Vagina (tissue), 2 donors: ENCODE measurements at regions not wholly inside any gene's neighbourhood (a gene's known extent, or its start where the extent isn't known, plus 50 kb on each side); places are given as distances from the start of the nearest gene placed in this dataset.

Experiments
- DNase-seq, 2 donors: peaks; one replicate each; pipeline ENCODE4 v3.0.0-alpha.2; 2017; ENCODE audit errors: extremely low spot score in 2 of 2
- H3K27ac ChIP-seq: fragments of 200-600 bp; sonication (generic); one replicate; pipeline ENCODE4 v1.5.1; 2019
- H3K27me3 ChIP-seq: fragments of 200-600 bp; sonication (generic); one replicate; pipeline ENCODE4 v1.5.1; 2019
- H3K36me3 ChIP-seq, 2 donors: fragments of 200-600 bp; sonication (generic); one replicate each; pipeline ENCODE4 v1.5.1; 2017 to 2019
- H3K4me1 ChIP-seq: fragments of 200-600 bp; sonication (generic); one replicate; pipeline ENCODE4 v1.5.1; 2019
- H3K4me3 ChIP-seq, 2 donors: fragments of 200-600 bp; sonication (generic); 1 replicate in 1 of 2; 2 replicates in 1 of 2; pipeline ENCODE4 v1.5.1; 2016 to 2019
- H3K9me3 ChIP-seq: fragments of 200-600 bp; sonication (generic); one replicate; pipeline ENCODE4 v1.5.1; 2019
- CTCF ChIP-seq, 3 experiments: fragments of 450-650 bp in 2 of 3; fragments of 200-600 bp in 1 of 3; sonication (generic) in 1 of 3; IDR thresholded peaks; one replicate each; pipeline ENCODE4 v1.5.1; 2017 to 2019; ENCODE audit warnings: antibody characterized with exemption in 3 of 3, mild to moderate bottlenecking in 2 of 3, moderate library complexity in 2 of 3
- POLR2A ChIP-seq, 2 donors: fragments of 450-650 bp; IDR thresholded peaks; one replicate each; pipeline ENCODE4 v1.6.1; 2017; ENCODE audit warnings: antibody characterized with exemption in 2 of 2, mild to moderate bottlenecking in 2 of 2, moderate library complexity in 2 of 2
- POLR2AphosphoS5 ChIP-seq, 2 donors: sonication (generic); formaldehyde crosslinking; IDR thresholded peaks; one replicate each; pipeline ENCODE4 v1.9.0; 2017; ENCODE audit warnings: antibody characterized with exemption in 2 of 2, mild to moderate bottlenecking in 2 of 2, low read depth in 1 of 2; ENCODE audit not compliant: insufficient read depth in 1 of 2
- intact Hi-C: fragments of 100-400 bp; cut with DNase I; formaldehyde crosslinking; loops from one replicate; pipeline ENCODE4 v1.15.1; 2023

DNA sequence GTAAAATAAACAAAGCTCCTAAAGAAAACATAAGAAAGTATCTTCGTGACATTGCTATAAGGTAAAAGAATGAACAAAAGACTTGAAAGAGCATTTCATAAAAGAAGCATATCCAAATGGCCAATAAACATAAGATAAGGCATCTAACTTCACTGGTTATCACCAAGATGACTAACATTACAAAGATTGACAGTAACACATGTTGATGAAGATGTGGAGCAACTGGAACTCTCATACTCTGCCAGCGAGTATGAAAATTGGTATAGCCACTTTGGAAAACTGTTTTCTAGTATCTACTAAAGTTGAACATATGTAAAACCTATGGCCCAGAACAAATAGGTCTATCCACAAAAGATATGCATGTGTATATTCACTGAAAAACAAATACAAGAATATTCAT is 150.5 kb downstream of the SNX18 start:
- Histone ChIP-seq H3K9me3 (no peaks in the 10 kb centered on the region), H3K27ac (no peak overlapping the region), H3K4me3 (no peak overlapping the region), H3K36me3 (no peaks in the 10 kb centered on the region), H3K27me3 (no peaks in the 10 kb centered on the region), H3K4me1 (peaks cover 26% of the 10 kb centered on the region)
- DNase-seq: no peak
- intact Hi-C loops: no loop called here
- TF ChIP-seq POLR2AphosphoS5 (IDR thresholded peaks at IDR 0.05; ENCODE audit: insufficient read depth in 1 of 2, low read depth in 1 of 2): no peak
- TF ChIP-seq CTCF (IDR thresholded peaks at IDR 0.05): no peak
- no peak for TF ChIP-seq POLR2A (IDR thresholded peaks at IDR 0.05)

DNA sequence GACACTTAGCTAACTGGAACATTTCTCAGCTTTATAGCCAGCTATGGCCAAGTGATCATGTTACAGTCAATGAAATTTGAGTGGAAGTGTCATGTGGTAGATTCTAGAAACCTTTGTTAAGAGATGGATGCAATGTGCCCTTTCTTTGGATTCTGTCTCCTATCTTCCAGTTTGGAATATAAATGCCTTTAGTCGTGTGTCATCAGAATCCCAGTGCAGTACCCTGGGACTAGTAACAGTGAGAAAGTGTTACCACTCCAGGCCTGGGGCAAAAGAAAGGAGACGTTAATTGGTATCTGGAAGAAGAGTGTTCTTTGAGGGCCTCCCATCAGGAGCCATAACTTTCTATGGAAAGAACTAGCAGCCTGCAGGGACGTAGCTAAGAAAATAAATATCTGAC is 149.6 kb downstream of the SNX18 start:
- Histone ChIP-seq H3K4me3 (no peak overlapping the region), H3K36me3 (no peaks in the 10 kb centered on the region), H3K9me3 (no peaks in the 10 kb centered on the region), H3K4me1 (peaks cover 26% of the 10 kb centered on the region), H3K27ac (no peak overlapping the region), H3K27me3 (no peaks in the 10 kb centered on the region)
- intact Hi-C loops: no loop called here
- peak in 1 of 2 donors; percentile 18 for DNase-seq
- TF ChIP-seq POLR2A (IDR thresholded peaks at IDR 0.05): no peak
- TF ChIP-seq CTCF (IDR thresholded peaks at IDR 0.05): no peak
- TF ChIP-seq POLR2AphosphoS5 (IDR thresholded peaks at IDR 0.05; ENCODE audit: insufficient read depth in 1 of 2, low read depth in 1 of 2): no peak

DNA sequence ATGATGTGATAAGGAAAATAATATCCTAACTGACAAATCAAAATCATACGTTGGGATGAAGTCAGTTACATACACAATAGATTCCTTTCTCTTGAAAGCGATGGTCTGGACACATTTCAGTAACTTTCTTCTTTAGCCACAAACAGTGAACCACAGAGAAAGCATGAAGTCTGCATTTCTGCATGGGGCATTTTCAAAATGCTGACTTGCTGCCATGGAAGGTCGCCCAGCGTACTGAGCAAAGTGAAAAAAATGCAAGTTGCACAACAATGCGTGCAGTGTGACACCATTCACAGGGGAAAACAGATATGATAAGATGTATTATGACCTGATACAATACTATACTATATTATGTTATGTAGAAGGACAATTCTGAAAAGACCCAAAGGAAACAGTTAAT is 146.3 kb downstream of the SNX18 start:
- H3K4me1 ChIP-seq: peaks cover 15% of the 10 kb centered on the region
- H3K27me3 ChIP-seq: no peaks in the 10 kb centered on the region
- no peaks in the 10 kb centered on the region for H3K36me3 ChIP-seq
- DNase-seq: no peak
- H3K27ac ChIP-seq: no peak overlapping the region
- intact Hi-C loops: no loop called here
- no peak overlapping the region for H3K4me3 ChIP-seq
- TF ChIP-seq POLR2AphosphoS5 (IDR thresholded peaks at IDR 0.05; ENCODE audit: insufficient read depth in 1 of 2, low read depth in 1 of 2) (peak in 1 of 2 donors; percentile 55), CTCF (IDR thresholded peaks at IDR 0.05) (no peak)
- no peaks in the 10 kb centered on the region for H3K9me3 ChIP-seq

DNA sequence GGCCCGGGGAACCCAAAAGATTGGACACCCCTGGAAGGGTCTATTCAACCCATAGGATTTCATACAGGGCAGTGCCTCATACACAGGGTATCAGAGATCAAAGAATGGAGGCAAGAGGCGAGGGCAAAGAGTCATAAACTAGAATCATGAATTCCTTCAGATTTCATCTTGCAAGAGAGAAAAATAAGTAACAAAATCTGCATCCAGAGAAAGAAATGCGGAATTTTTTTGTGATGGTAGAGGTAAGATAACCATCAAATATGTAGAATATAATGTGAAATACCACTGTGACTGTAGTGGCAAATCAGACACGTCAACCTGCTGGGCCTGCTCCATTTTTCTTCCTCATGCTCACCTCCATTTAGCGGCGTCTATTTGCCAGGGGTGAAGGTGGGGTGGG is 143.6 kb downstream of the SNX18 start:
- no peak overlapping the region for H3K27ac ChIP-seq
- no peaks in the 10 kb centered on the region for H3K27me3 ChIP-seq
- H3K9me3 ChIP-seq: no peaks in the 10 kb centered on the region
- H3K4me3 ChIP-seq: no peak overlapping the region
- intact Hi-C loops: no loop called here
- H3K4me1 ChIP-seq: peaks cover 38% of the 10 kb centered on the region
- no peak for DNase-seq
- no peak for TF ChIP-seq CTCF (IDR thresholded peaks at IDR 0.05)
- TF ChIP-seq POLR2AphosphoS5 (IDR thresholded peaks at IDR 0.05; ENCODE audit: insufficient read depth in 1 of 2, low read depth in 1 of 2): no peak
- TF ChIP-seq POLR2A (IDR thresholded peaks at IDR 0.05): no peak
- no peaks in the 10 kb centered on the region for H3K36me3 ChIP-seq

DNA sequence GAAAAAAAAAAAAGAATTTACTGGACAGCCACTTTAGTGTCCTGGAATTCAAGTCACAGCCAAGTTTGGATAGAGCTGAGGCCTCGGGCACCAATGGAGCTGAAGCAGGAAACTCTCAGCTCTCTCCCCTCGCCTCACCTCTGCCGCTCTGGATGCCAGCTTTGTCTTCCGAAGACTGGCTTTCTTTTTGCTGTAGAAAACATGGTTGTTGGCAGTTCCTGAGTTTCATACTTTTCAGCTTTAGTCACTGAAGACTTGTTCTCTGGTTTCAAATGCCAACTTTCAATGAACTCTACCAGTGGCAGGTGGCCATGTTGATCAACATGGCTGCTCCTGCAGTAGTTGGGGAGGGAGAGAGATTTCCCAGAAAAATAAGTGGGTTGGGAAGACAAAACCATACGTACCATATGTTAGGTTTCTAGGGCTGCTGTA is 142.2 kb downstream of the SNX18 start:
- Histone ChIP-seq H3K4me3 (no peak overlapping the region), H3K9me3 (no peaks in the 10 kb centered on the region), H3K36me3 (no peaks in the 10 kb centered on the region), H3K4me1 (peaks cover 38% of the 10 kb centered on the region), H3K27ac (no peak overlapping the region), H3K27me3 (no peaks in the 10 kb centered on the region)
- intact Hi-C loops: no loop called here
- TF ChIP-seq CTCF (IDR thresholded peaks at IDR 0.05) (no peak), POLR2AphosphoS5 (IDR thresholded peaks at IDR 0.05; ENCODE audit: insufficient read depth in 1 of 2, low read depth in 1 of 2) (no peak), POLR2A (IDR thresholded peaks at IDR 0.05) (no peak)
- DNase-seq: no peak
